Muscle of leg (tissue), 3 donors: ENCODE measurements at regions not wholly inside any gene's neighbourhood (a gene's known extent, or its start where the extent isn't known, plus 50 kb on each side); places are given as distances from the start of the nearest gene placed in this dataset.
"Not testable (repeated sequence)": the region's sequence is repeated elsewhere in the genome, so short reads cannot be mapped to it uniquely, and the experiment has no call there.

Experiments
- DNase-seq: peaks from one replicate; pipeline ENCODE4 v3.0.0; 2013
- H3K27ac ChIP-seq: one replicate; pipeline ENCODE4 v1.5.1; 2013; ENCODE audit warnings: mild to moderate bottlenecking, low read length, control low read depth
- H3K27me3 ChIP-seq: one replicate; pipeline ENCODE4 v1.6.1; 2013; ENCODE audit warnings: low read length; ENCODE audit not compliant: control insufficient read depth, insufficient read depth
- H3K36me3 ChIP-seq: one replicate; pipeline ENCODE4 v1.6.1; 2013; ENCODE audit warnings: low read length; ENCODE audit not compliant: control insufficient read depth, insufficient read depth
- H3K4me1 ChIP-seq: one replicate; pipeline ENCODE4 v1.6.1; 2013; ENCODE audit warnings: low read length; ENCODE audit not compliant: control insufficient read depth, insufficient read depth
- H3K4me3 ChIP-seq: one replicate; pipeline ENCODE4 v1.5.1; 2013; ENCODE audit warnings: low read length, control low read depth
- H3K9me3 ChIP-seq: replicated peaks from 2 replicates; pipeline ENCODE4 v1.6.1; 2013; ENCODE audit warnings: low read depth, low read length; ENCODE audit not compliant: control insufficient read depth
- WGBS: methylation state at CpG from one replicate; pipeline ENCODE4 v1.1.5; 2013; ENCODE audit warnings: missing lambda C conversion rate; ENCODE audit not compliant: insufficient coverage; 5-methylcytosine and 5-hydroxymethylcytosine counted together

DNA sequence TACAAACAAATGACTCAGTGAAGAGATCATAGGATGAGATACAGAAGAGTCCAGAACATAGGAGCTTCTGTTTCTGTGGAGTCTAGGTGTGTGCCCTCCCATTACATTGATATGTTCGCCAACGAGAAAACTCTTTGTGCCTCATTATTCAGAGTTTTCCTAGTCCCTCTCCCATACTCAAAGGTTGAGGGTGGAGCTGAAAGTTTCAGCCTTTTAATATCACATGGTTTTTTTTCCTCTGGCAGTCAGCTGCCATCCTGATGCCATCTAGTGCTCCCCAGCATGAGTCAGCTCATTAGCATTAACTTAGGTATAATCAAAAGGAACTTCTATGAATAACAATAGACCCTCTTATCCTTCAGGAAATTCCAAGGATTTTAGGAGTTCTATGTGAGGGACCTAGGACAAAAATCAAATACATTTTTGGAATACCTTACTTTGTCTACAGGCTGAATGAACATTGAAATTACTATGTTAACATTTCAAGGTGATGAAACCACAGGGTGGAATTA lies 559.6 kb upstream of the AMOT start:
- peaks cover 2% of the 10 kb centered on the region for H3K27me3 ChIP-seq
- no CpG with 5 or more reads among the region's 2 CpGs for WGBS
- H3K4me1 ChIP-seq = no peaks in the 10 kb centered on the region
- H3K27ac ChIP-seq = no peak overlapping the region
- H3K36me3 ChIP-seq = no peaks in the 10 kb centered on the region
- H3K9me3 ChIP-seq = peaks cover 3% of the 10 kb centered on the region
- DNase-seq = no peak
- no peak overlapping the region for H3K4me3 ChIP-seq

GRCh38 chrX:113399506-113400192 lies 559.0 kb upstream of the AMOT start:
- no peak overlapping the region for H3K27ac ChIP-seq
- H3K9me3 ChIP-seq = peaks cover 3% of the 10 kb centered on the region
- H3K4me3 ChIP-seq = no peak overlapping the region
- no peak for DNase-seq
- no peaks in the 10 kb centered on the region for H3K4me1 ChIP-seq
- WGBS = no CpG with 5 or more reads among the region's 5 CpGs
- peaks cover 2% of the 10 kb centered on the region for H3K27me3 ChIP-seq
- no peaks in the 10 kb centered on the region for H3K36me3 ChIP-seq

DNA sequence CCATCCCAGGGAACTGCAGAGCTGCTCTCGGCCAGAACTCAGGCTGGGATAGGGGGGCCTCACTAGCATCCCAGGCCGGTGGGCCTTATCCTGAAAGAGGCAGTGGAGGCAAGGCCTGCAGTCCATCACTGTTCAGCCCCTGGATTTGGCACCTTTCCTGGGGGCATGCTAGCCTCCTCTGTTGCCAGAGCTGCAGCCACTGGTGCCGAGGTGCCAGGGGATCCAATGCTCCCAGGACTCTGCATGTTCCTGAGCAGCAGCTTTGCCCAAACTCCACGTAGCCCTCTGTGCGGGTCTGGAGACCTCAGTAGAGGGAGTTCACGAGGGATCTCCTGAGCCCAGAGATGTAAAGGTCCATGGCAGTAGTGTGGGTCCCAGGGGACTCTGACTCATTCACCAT lies 551.7 kb upstream of the AMOT start:
- no peaks in the 10 kb centered on the region for H3K4me1 ChIP-seq
- no peaks in the 10 kb centered on the region for H3K36me3 ChIP-seq
- no peak overlapping the region for H3K27ac ChIP-seq
- peaks cover 6% of the 10 kb centered on the region for H3K9me3 ChIP-seq
- H3K27me3 ChIP-seq = peaks cover 10% of the 10 kb centered on the region
- H3K4me3 ChIP-seq = no peak overlapping the region
- WGBS = 77% methylated on average over 5 of the region's 6 CpGs
- DNase-seq = no peak

DNA sequence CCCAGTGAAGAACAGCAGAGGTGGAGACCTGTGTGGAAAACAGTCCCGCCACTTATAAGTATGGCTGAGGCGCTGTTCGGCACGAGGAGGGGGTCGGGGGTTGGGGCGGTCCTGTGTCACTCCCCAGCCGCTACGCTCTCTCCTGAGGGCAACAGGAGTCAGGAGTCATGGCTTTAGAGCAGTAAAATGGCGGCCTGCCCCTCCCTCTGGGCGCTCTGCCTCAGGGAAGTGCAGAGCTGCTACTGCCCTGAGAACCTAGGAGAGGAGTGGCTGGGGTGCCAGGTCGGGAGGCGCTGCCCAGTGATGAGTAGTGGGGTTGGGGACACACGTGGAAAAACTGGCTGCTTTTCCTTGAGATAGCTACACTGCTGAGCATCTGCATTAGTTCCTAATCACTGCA lies 551.2 kb upstream of the AMOT start:
- Histone ChIP-seq H3K27me3 (peaks cover 10% of the 10 kb centered on the region), H3K4me1 (no peaks in the 10 kb centered on the region), H3K36me3 (no peaks in the 10 kb centered on the region), H3K9me3 (peaks cover 6% of the 10 kb centered on the region), H3K4me3 (no peak overlapping the region), H3K27ac (no peak overlapping the region)
- 85% methylated on average over 8 of the region's 13 CpGs for WGBS
- DNase-seq = no peak

DNA sequence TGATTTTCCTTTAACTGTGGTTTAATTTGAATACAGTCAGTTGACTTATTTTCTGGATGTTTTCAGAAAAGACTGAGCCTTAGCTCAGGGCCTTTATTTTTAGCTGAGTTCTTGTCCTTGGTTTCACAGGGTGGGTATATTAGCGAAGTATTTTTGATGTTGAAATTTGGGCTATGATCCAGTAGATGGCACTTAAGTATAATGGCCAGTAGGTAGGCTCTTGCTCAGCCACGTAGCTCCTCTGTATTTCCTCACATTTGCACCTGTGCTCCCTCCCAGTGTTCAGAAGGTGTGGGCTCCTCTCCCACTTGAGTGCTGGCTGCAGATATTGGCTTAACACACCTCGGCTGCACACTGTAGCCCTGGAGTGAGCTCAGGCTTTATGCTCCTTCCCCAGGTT lies 549.9 kb upstream of the AMOT start:
- no peak for DNase-seq
- H3K4me3 ChIP-seq = no peak overlapping the region
- no peaks in the 10 kb centered on the region for H3K4me1 ChIP-seq
- 86% methylated on average over 1 of the region's 3 CpGs for WGBS
- peaks cover 10% of the 10 kb centered on the region for H3K27me3 ChIP-seq
- no peaks in the 10 kb centered on the region for H3K36me3 ChIP-seq
- peaks cover 6% of the 10 kb centered on the region for H3K9me3 ChIP-seq
- no peak overlapping the region for H3K27ac ChIP-seq

- H3K9me3 ChIP-seq = peaks cover 6% of the 10 kb centered on the region
- no peak for DNase-seq
- H3K27me3 ChIP-seq = peaks cover 10% of the 10 kb centered on the region
- H3K4me1 ChIP-seq = no peaks in the 10 kb centered on the region
- no peak overlapping the region for H3K27ac ChIP-seq
- H3K36me3 ChIP-seq = no peaks in the 10 kb centered on the region
- no peak overlapping the region for H3K4me3 ChIP-seq
- no CpG with 5 or more reads among the region's 2 CpGs for WGBS
Measured at GRCh38 chrX:113389846-113390245, 549.2 kb upstream of the AMOT start.

GRCh38 chrX:113384628-113385027 lies 544.0 kb upstream of the AMOT start:
- H3K27ac ChIP-seq = no peak overlapping the region
- H3K4me1 ChIP-seq = no peaks in the 10 kb centered on the region
- H3K9me3 ChIP-seq = peaks cover 2% of the 10 kb centered on the region
- no peaks in the 10 kb centered on the region for H3K27me3 ChIP-seq
- no peak overlapping the region for H3K4me3 ChIP-seq
- DNase-seq = peak; percentile 79
- 41% methylated on average over 2 of the region's 3 CpGs for WGBS
- H3K36me3 ChIP-seq = no peaks in the 10 kb centered on the region

DNA sequence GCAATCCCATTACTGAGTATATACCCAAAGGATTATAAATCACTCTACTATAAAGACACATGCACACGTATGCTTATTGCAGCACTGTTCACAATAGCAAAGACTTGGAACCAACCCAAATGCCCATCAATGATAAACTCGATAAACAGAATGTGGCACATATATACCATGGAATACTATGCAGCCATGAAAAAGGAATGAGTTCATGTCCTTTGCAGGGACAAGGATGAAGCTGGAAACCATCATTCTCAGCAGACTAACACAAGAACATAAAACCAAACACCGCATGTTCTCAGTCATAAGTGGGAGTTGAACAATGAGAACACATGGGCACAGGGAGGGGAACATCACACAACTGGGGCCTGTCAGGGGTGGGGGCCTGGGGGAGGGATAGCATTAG lies 532.8 kb upstream of the AMOT start:
- no CpG with 5 or more reads among the region's 3 CpGs for WGBS
- not testable (repeated sequence) for DNase-seq, H3K9me3 ChIP-seq, H3K27me3 ChIP-seq, H3K4me3 ChIP-seq, H3K27ac ChIP-seq, H3K4me1 ChIP-seq, H3K36me3 ChIP-seq

GRCh38 chrX:113370006-113370405 lies 529.4 kb upstream of the AMOT start:
- no peak for DNase-seq
- 42% methylated on average over 3 of the region's 7 CpGs for WGBS
- H3K9me3 ChIP-seq = no peaks in the 10 kb centered on the region
- H3K36me3 ChIP-seq = no peaks in the 10 kb centered on the region
- H3K27me3 ChIP-seq = peaks cover 11% of the 10 kb centered on the region
- H3K4me1 ChIP-seq = no peaks in the 10 kb centered on the region
- H3K27ac ChIP-seq = no peak overlapping the region
- no peak overlapping the region for H3K4me3 ChIP-seq

DNA sequence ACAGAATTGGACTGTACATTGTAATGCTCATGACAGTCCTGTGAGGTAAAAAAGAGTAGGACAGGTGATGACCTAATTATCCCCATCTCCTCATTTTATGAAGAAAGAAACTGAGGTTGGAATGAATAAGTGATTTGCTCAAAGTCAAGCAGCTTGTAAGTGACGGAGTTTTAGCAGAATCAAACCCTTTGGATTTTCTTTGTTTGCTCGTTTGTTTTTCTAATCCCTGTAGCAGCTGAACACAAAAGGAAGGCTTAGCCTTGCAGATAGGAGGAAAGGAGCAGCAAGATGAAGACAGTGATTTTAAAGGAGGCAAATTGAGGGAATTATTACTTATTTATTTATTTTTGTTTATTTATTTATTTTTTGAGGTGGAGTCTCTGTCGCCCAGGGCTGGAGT lies 528.4 kb upstream of the AMOT start:
- H3K4me1 ChIP-seq = no peaks in the 10 kb centered on the region
- no peaks in the 10 kb centered on the region for H3K9me3 ChIP-seq
- DNase-seq = no peak
- peaks cover 11% of the 10 kb centered on the region for H3K27me3 ChIP-seq
- WGBS = 60% methylated on average over 2 of the region's 3 CpGs
- no peaks in the 10 kb centered on the region for H3K36me3 ChIP-seq
- H3K4me3 ChIP-seq = no peak overlapping the region
- no peak overlapping the region for H3K27ac ChIP-seq

DNA sequence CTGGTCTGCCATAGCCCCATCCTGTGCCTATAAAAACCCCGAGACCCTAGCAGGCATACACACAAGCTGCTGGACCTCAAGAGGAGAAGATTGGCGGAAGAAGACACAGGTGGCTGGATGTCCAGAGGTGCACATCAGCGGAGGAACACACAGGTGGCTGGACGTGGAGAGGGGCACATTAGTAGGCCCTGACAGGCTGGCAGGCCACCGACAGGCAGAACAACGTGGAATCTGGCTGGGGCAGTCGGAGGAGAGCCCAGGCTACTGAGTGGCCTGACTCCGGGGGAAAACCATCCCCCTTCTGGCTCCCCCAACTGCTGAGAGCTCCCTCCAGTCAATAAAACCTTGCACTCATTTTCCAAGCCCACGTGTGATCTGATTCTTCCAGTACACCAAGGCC lies 512.5 kb upstream of the AMOT start:
- Histone ChIP-seq H3K4me3 (no peak overlapping the region), H3K27me3 (peaks cover 10% of the 10 kb centered on the region), H3K4me1 (no peaks in the 10 kb centered on the region), H3K9me3 (no peaks in the 10 kb centered on the region), H3K36me3 (no peaks in the 10 kb centered on the region), H3K27ac (no peak overlapping the region)
- WGBS = 65% methylated on average over 7 of the region's 9 CpGs
- DNase-seq = no peak
